ENCODE measurements at regions not wholly inside any gene's neighbourhood (a gene's known extent, or its start where the extent isn't known, plus 50 kb on each side); places are given as distances from the start of the nearest gene placed in this dataset.

- Mint-ChIP-seq H3K9me3 (no peaks in the 10 kb centered on the region), H3K4me1 (ENCODE audit: unreplicated experiment) (no peaks in the 10 kb centered on the region), H3K27me3 (peaks cover 14% of the 10 kb centered on the region), H3K4me3 (no peak overlapping the region), H3K36me3 (no peaks in the 10 kb centered on the region), H3K27ac (no peak overlapping the region)
- TF ChIP-seq CTCF (conservative IDR thresholded peaks at IDR 0.05) = no peak
- DNase-seq (ENCODE audit: extremely low spot score, unreplicated experiment) = no peak
These were observed 67.6 kb downstream of the COX18 start for GRCh38 chr4:73001885-73002284.

DNA sequence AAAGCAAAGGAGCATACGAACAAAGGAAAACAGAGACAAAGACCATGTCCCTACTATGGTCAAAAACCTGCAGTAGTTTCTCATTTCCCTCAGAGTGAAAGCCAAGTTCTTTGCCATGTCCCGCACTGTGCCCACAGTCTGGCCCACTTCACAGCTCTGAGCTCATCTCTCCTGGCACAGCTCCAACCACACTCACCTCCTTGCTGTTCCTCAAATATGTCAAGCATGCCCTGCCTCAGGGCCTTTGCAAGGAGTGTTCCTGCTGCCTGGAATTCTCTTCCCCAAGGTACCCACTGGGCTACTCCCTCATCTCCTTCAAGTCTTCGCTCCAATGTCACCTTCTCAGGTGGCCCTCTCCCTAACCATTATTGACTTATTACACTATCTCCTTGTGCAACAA is 72.1 kb downstream of the COX18 start:
- H3K4me1 Mint-ChIP-seq (ENCODE audit: unreplicated experiment) = no peaks in the 10 kb centered on the region
- no peak for TF ChIP-seq CTCF (conservative IDR thresholded peaks at IDR 0.05)
- no peaks in the 10 kb centered on the region for H3K36me3 Mint-ChIP-seq
- H3K9me3 Mint-ChIP-seq = no peaks in the 10 kb centered on the region
- H3K27ac Mint-ChIP-seq = no peak overlapping the region
- H3K27me3 Mint-ChIP-seq = no peaks in the 10 kb centered on the region
- DNase-seq (ENCODE audit: extremely low spot score, unreplicated experiment) = no peak
- no peak overlapping the region for H3K4me3 Mint-ChIP-seq

DNA sequence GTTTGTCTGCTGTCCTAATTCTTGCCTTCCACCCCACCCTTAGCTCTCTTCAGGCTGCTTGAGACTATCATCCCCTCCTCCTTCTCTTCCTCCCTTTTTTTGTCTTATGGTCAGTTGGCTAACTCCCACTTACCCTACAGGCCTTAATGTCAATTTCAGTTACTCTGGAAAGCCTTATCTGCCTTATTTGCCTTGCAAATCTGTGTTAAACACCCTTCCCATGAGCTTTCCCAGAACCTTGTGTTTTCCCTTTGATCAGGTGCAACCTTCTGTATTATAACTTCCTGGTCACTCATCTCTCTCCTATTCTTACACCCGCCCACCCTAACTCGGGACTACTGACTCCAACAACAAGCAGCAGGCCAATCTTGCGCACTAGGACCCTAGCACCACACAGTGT is 74.8 kb downstream of the COX18 start:
- Mint-ChIP-seq H3K27ac (no peak overlapping the region), H3K4me1 (ENCODE audit: unreplicated experiment) (no peaks in the 10 kb centered on the region), H3K36me3 (no peaks in the 10 kb centered on the region), H3K27me3 (peaks cover 4% of the 10 kb centered on the region), H3K9me3 (no peaks in the 10 kb centered on the region), H3K4me3 (no peak overlapping the region)
- no peak for DNase-seq (ENCODE audit: extremely low spot score, unreplicated experiment)
- TF ChIP-seq CTCF (conservative IDR thresholded peaks at IDR 0.05) = no peak

DNA sequence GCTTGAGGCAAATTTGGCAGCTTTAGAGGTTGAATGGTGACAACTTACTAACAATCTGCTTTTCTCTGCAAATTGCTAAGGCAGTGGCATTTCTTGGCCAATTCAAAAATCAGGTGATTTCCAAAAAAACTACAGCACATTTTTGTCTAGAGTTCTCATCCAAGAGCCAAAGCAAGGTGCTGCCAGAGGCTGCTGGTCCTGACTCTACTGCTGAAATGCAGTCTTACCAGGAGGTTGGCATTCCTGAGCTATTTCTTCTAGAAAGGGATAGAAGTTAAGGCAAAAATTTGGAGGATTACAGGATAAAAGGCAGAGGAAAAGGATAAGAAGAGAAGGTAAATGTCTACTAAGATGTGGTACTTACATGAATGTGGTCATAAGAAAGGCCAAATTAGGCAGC is 75.6 kb downstream of the COX18 start:
- no peaks in the 10 kb centered on the region for H3K4me1 Mint-ChIP-seq (ENCODE audit: unreplicated experiment)
- no peaks in the 10 kb centered on the region for H3K9me3 Mint-ChIP-seq
- H3K27ac Mint-ChIP-seq = no peak overlapping the region
- no peak overlapping the region for H3K4me3 Mint-ChIP-seq
- H3K27me3 Mint-ChIP-seq = peaks cover 4% of the 10 kb centered on the region
- no peaks in the 10 kb centered on the region for H3K36me3 Mint-ChIP-seq
- no peak for TF ChIP-seq CTCF (conservative IDR thresholded peaks at IDR 0.05)
- DNase-seq (ENCODE audit: extremely low spot score, unreplicated experiment) = no peak

GRCh38 chr4:72991873-72992272 is 77.6 kb downstream of the COX18 start:
- no peaks in the 10 kb centered on the region for H3K4me1 Mint-ChIP-seq (ENCODE audit: unreplicated experiment)
- DNase-seq (ENCODE audit: extremely low spot score, unreplicated experiment) = no peak
- no peak for TF ChIP-seq CTCF (conservative IDR thresholded peaks at IDR 0.05)
- no peak overlapping the region for H3K27ac Mint-ChIP-seq
- no peaks in the 10 kb centered on the region for H3K36me3 Mint-ChIP-seq
- H3K9me3 Mint-ChIP-seq = no peaks in the 10 kb centered on the region
- no peak overlapping the region for H3K4me3 Mint-ChIP-seq
- peaks cover 4% of the 10 kb centered on the region for H3K27me3 Mint-ChIP-seq
